Esophagus muscularis mucosa (tissue), 4 donors: ENCODE measurements at regions not wholly inside any gene's neighbourhood (a gene's known extent, or its start where the extent isn't known, plus 50 kb on each side); places are given as distances from the start of the nearest gene placed in this dataset.

Experiments used
- EP300 ChIP-seq: sonication (generic); formaldehyde crosslinking; IDR thresholded peaks from one replicate; pipeline ENCODE4 v1.6.1; 2017; ENCODE audit warnings: antibody characterized with exemption
- POLR2A ChIP-seq: fragments of 450-650 bp; IDR thresholded peaks from one replicate; pipeline ENCODE4 v1.6.1; 2017; ENCODE audit warnings: antibody characterized with exemption, moderate library complexity, mild to moderate bottlenecking, low read depth
- TF ChIP-seq, protein P1 (sequence below), 3 experiments: fragments of 200-600 bp in 2 of 3; fragments of 450-650 bp in 1 of 3; sonication (generic) in 2 of 3; IDR thresholded peaks; one replicate each; pipeline ENCODE4 v1.5.1; 2017 to 2019; ENCODE audit warnings: antibody characterized with exemption in 3 of 3, mild to moderate bottlenecking in 2 of 3, moderate library complexity in 1 of 3

GRCh38 chr9:19924080-19924479, 135.2 kb upstream of the SLC24A2 start:
- no peak for TF ChIP-seq POLR2A
- TF ChIP-seq, protein P1, sequence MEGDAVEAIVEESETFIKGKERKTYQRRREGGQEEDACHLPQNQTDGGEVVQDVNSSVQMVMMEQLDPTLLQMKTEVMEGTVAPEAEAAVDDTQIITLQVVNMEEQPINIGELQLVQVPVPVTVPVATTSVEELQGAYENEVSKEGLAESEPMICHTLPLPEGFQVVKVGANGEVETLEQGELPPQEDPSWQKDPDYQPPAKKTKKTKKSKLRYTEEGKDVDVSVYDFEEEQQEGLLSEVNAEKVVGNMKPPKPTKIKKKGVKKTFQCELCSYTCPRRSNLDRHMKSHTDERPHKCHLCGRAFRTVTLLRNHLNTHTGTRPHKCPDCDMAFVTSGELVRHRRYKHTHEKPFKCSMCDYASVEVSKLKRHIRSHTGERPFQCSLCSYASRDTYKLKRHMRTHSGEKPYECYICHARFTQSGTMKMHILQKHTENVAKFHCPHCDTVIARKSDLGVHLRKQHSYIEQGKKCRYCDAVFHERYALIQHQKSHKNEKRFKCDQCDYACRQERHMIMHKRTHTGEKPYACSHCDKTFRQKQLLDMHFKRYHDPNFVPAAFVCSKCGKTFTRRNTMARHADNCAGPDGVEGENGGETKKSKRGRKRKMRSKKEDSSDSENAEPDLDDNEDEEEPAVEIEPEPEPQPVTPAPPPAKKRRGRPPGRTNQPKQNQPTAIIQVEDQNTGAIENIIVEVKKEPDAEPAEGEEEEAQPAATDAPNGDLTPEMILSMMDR (IDR thresholded peaks at IDR 0.05) = no peak
- no peak for TF ChIP-seq EP300
